ENCODE measurements at regions not wholly inside any gene's neighbourhood (a gene's known extent, or its start where the extent isn't known, plus 50 kb on each side); places are given as distances from the start of the nearest gene placed in this dataset.

DNA sequence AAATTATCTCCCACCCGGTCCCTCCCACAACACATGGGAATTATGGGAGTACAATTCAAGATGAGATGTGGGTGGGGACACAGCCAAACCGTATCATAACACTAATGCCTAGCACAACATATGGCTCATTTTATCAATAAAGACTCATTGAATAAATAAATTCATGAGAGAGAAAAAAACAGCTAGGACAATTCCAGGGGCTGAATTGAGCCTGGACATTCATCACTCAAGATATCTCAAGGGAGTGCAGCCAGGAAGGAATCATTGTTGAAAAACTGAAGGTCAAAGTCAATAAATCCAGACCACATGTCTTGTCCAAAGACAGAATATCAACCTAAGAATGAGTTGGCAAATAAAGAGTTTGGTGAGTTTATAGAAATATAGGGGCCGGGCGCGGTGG is 644.1 kb downstream of the PLPP3 start:
- TF ChIP-seq, protein P1, sequence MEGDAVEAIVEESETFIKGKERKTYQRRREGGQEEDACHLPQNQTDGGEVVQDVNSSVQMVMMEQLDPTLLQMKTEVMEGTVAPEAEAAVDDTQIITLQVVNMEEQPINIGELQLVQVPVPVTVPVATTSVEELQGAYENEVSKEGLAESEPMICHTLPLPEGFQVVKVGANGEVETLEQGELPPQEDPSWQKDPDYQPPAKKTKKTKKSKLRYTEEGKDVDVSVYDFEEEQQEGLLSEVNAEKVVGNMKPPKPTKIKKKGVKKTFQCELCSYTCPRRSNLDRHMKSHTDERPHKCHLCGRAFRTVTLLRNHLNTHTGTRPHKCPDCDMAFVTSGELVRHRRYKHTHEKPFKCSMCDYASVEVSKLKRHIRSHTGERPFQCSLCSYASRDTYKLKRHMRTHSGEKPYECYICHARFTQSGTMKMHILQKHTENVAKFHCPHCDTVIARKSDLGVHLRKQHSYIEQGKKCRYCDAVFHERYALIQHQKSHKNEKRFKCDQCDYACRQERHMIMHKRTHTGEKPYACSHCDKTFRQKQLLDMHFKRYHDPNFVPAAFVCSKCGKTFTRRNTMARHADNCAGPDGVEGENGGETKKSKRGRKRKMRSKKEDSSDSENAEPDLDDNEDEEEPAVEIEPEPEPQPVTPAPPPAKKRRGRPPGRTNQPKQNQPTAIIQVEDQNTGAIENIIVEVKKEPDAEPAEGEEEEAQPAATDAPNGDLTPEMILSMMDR (IDR thresholded peaks at IDR 0.05) = no peak
- no peak for TF ChIP-seq POLR2A (IDR thresholded peaks at IDR 0.05)
